HUDEP-2 (cell line): ENCODE measurements at regions not wholly inside any gene's neighbourhood (a gene's known extent, or its start where the extent isn't known, plus 50 kb on each side); places are given as distances from the start of the nearest gene placed in this dataset.
A peak's percentile ranks its signal among the peaks of the same experiment; 100 is the strongest.

Source experiments
- DNase-seq, 76 experiments: peaks; one replicate each; lab custom pipeline; 2025; ENCODE audit not compliant: unreplicated experiment in 76 of 76; lab: John Stamatoyannopoulos, UW

- peak in 1 of 76 experiments; percentile 48 for DNase-seq
Measured at GRCh38 chr7:15874774-15875173, 188.3 kb upstream of the MEOX2 start.

- DNase-seq, result no peak
Measured at GRCh38 chr7:15870347-15870746, 183.9 kb upstream of the MEOX2 start.

GRCh38 chr7:15867441-15867840 is 181.0 kb upstream of the MEOX2 start:
- no peak for DNase-seq

GRCh38 chr7:15866753-15867152 is 180.3 kb upstream of the MEOX2 start:
- no peak for DNase-seq

- DNase-seq, result no peak
Measured at GRCh38 chr7:15864626-15864991, 178.1 kb upstream of the MEOX2 start.

GRCh38 chr7:15863951-15864625 is 177.6 kb upstream of the MEOX2 start:
- DNase-seq, result no peak

- no peak for DNase-seq
Measured at GRCh38 chr7:15862781-15863165, 176.3 kb upstream of the MEOX2 start.

- DNase-seq, result no peak
Measured at GRCh38 chr7:15862016-15862780, 175.7 kb upstream of the MEOX2 start.

- DNase-seq, result no peak
Measured at GRCh38 chr7:15860264-15860949, 173.9 kb upstream of the MEOX2 start.

GRCh38 chr7:15857026-15857425 is 170.5 kb upstream of the MEOX2 start:
- no peak for DNase-seq

GRCh38 chr7:15856311-15856710 is 169.8 kb upstream of the MEOX2 start:
- no peak for DNase-seq

GRCh38 chr7:15855525-15856109 is 169.1 kb upstream of the MEOX2 start:
- DNase-seq, result peak in 1 of 76 experiments; percentile 40

GRCh38 chr7:15854841-15855524 is 168.5 kb upstream of the MEOX2 start:
- DNase-seq, result peak in 5 of 76 experiments; percentile 9 to 53 (median 11)

- DNase-seq, result no peak
Measured at GRCh38 chr7:15853832-15854470, 167.5 kb upstream of the MEOX2 start.

GRCh38 chr7:15851201-15851600 is 164.7 kb upstream of the MEOX2 start:
- no peak for DNase-seq

- no peak for DNase-seq
Measured at GRCh38 chr7:15848901-15849300, 162.4 kb upstream of the MEOX2 start.

- peak in 1 of 76 experiments; percentile 20 for DNase-seq
Measured at GRCh38 chr7:15848362-15848761, 161.9 kb upstream of the MEOX2 start.

- DNase-seq, result no peak
Measured at GRCh38 chr7:15845868-15846267, 159.4 kb upstream of the MEOX2 start.

GRCh38 chr7:15845461-15845860 is 159.0 kb upstream of the MEOX2 start:
- DNase-seq, result no peak

GRCh38 chr7:15839416-15840100 is 153.1 kb upstream of the MEOX2 start:
- DNase-seq, result no peak
